HCT116 (cell line): ENCODE measurements at regions not wholly inside any gene's neighbourhood (a gene's known extent, or its start where the extent isn't known, plus 50 kb on each side); places are given as distances from the start of the nearest gene placed in this dataset.

ENCODE experiments used
- ATAC-seq: fragments of 200-7000 bp; cut with Tn5 transposase; 2 replicates; pipeline ENCODE4 v1.9.1; 2020; ENCODE audit warnings: mild to moderate bottlenecking, moderate library complexity
- BruUV-seq: library from RNA; stranded (reverse); fragments of 400-500 nt; replicated peaks from 2 replicates; lab custom pipeline; 2021; lab: Mats Ljungman, UMichigan
- CTCF ChIA-PET: fragments of 300-600 bp; sonication (Branson Sonifier 250); formaldehyde crosslinking; loops from one replicate; lab custom pipeline; 2021; ENCODE audit warnings: antibody characterized with exemption; lab: Charles Lee
- POLR2A ChIA-PET: fragments of 300-600, 350-600 bp; sonication (Branson Sonifier 250); formaldehyde crosslinking; loops from one replicate; lab custom pipeline; 2021; ENCODE audit warnings: antibody characterized with exemption; lab: Charles Lee
- RAD21 ChIA-PET, 2 experiments: fragments of 300-600 bp; sonication (Branson Sonifier 250); formaldehyde crosslinking; loops; one replicate each; lab custom pipeline; 2023; ENCODE audit warnings: low total read pairs in 2 of 2; ENCODE audit not compliant: uncharacterized antibody in 2 of 2, unreplicated experiment in 2 of 2, low non-redundant PET in 1 of 2; lab: Charles Lee
- DNase-seq: peaks from one replicate; pipeline ENCODE4 v3.0.0-alpha.2; 2010; ENCODE audit warnings: low read depth, low spot score
- H2AFZ ChIP-seq: fragments of 200-600 bp; shearing (Covaris generic), sonication (generic); 2 replicates; pipeline ENCODE4 v1.6.1; 2017; ENCODE audit warnings: low read depth, mixed run types, mixed read lengths, antibody characterized with exemption, low read length; ENCODE audit not compliant: poor library complexity, severe bottlenecking
- H3K27ac ChIP-seq: 2 replicates; pipeline ENCODE4 v1.5.1; 2012; ENCODE audit warnings: low read depth, low read length
- H3K27me3 ChIP-seq: fragments of 200-600 bp; sonication (generic); 2 replicates; pipeline ENCODE4 v1.6.1; 2016; ENCODE audit warnings: mixed run types, low read length, mixed read lengths; ENCODE audit not compliant: insufficient read depth
- H3K36me3 ChIP-seq, 2 experiments: fragments of 200-500 bp in 1 of 2; fragments of 200-600 bp in 1 of 2; sonication (Bioruptor generic) in 1 of 2; sonication (generic) in 1 of 2; 2 replicates each; pipeline versions ENCODE4 v1.5.1 to v1.6.1; 2014 to 2016; ENCODE audit warnings: low read length in 2 of 2, inconsistent platforms in 1 of 2, mixed read lengths in 1 of 2, mixed run types in 1 of 2; ENCODE audit not compliant: insufficient read depth in 2 of 2, control insufficient read depth in 1 of 2
- H3K4me1 ChIP-seq, 2 experiments: fragments of 200-600 bp in 1 of 2; sonication (generic) in 1 of 2; 2 replicates each; pipeline versions ENCODE4 v1.5.1 to v1.6.1; 2012 to 2017; ENCODE audit warnings: low read length in 2 of 2, inconsistent platforms in 1 of 2, mild to moderate bottlenecking in 1 of 2, mixed read lengths in 1 of 2, mixed run types in 1 of 2, moderate library complexity in 1 of 2; ENCODE audit not compliant: insufficient read depth in 2 of 2, control insufficient read depth in 1 of 2
- H3K4me2 ChIP-seq: fragments of 200-600 bp; sonication (generic); 2 replicates; pipeline ENCODE4 v1.6.1; 2017; ENCODE audit warnings: mixed run types, low read length, mixed read lengths
- H3K4me3 ChIP-seq, 2 experiments: fragments of 200-600 bp in 1 of 2; sonication (generic) in 1 of 2; replicated peaks in 1 of 2; 2 replicates each; pipeline ENCODE4 v1.5.1; 2011 to 2016; ENCODE audit warnings: low read length in 2 of 2, control low read depth in 1 of 2, low read depth in 1 of 2, mild to moderate bottlenecking in 1 of 2, mixed read lengths in 1 of 2, mixed run types in 1 of 2
- H3K79me2 ChIP-seq: fragments of 200-600 bp; sonication (generic); 2 replicates; pipeline ENCODE4 v1.6.1; 2017; ENCODE audit warnings: mild to moderate bottlenecking, mixed run types, low read length, moderate library complexity, mixed read lengths; ENCODE audit not compliant: insufficient read depth
- H3K9ac ChIP-seq: fragments of 200-600 bp; sonication (generic); 2 replicates; pipeline ENCODE4 v1.6.1; 2016; ENCODE audit warnings: low read length, mixed read lengths
- H3K9me2 ChIP-seq: fragments of 200-600 bp; sonication (generic), shearing (Covaris generic); 2 replicates; pipeline ENCODE4 v1.6.1; 2017; ENCODE audit warnings: mixed run types, mild to moderate bottlenecking, moderate library complexity; ENCODE audit not compliant: insufficient read depth
- H3K9me3 ChIP-seq, 2 experiments: fragments of 200-500 bp in 1 of 2; fragments of 200-600 bp in 1 of 2; sonication (Bioruptor generic) in 1 of 2; sonication (generic) in 1 of 2; 2 replicates each; pipeline ENCODE4 v1.6.1; 2014 to 2017; ENCODE audit warnings: low read length in 2 of 2, mixed read lengths in 2 of 2, inconsistent platforms in 1 of 2, low read depth in 1 of 2, mild to moderate bottlenecking in 1 of 2, mixed run types in 1 of 2, moderate library complexity in 1 of 2; ENCODE audit not compliant: control insufficient read depth in 1 of 2, insufficient read depth in 1 of 2
- H4K20me1 ChIP-seq: fragments of 200-600 bp; sonication (generic), shearing (Covaris generic); 2 replicates; pipeline ENCODE4 v1.6.1; 2017; ENCODE audit warnings: mixed run types, mild to moderate bottlenecking, moderate library complexity; ENCODE audit not compliant: insufficient read depth
- ATF3 ChIP-seq: IDR thresholded peaks from 2 replicates; pipeline ENCODE4 v1.6.1; 2012
- CBX3 ChIP-seq: IDR thresholded peaks from 2 replicates; pipeline ENCODE4 v1.6.1; 2012; ENCODE audit warnings: low read depth
- CEBPB ChIP-seq: IDR thresholded peaks from 2 replicates; pipeline ENCODE4 v1.6.1; 2012; ENCODE audit warnings: low read depth
- EGR1 ChIP-seq: IDR thresholded peaks from 2 replicates; pipeline ENCODE4 v1.6.1; 2012; ENCODE audit warnings: low read depth
- ELF1 ChIP-seq: IDR thresholded peaks from 2 replicates; pipeline ENCODE4 v1.6.1; 2012; ENCODE audit warnings: low read depth, borderline replicate concordance
- FOSL1 ChIP-seq: IDR thresholded peaks from 2 replicates; pipeline ENCODE4 v1.6.1; 2012; ENCODE audit warnings: low read depth
- JUND ChIP-seq: IDR thresholded peaks from 2 replicates; pipeline ENCODE4 v1.6.1; 2012
- POLR2AphosphoS5 ChIP-seq: IDR thresholded peaks from 2 replicates; pipeline ENCODE4 v1.6.1; 2011; ENCODE audit warnings: mild to moderate bottlenecking, low read depth, low read length, moderate library complexity
- REST ChIP-seq: IDR thresholded peaks from 2 replicates; pipeline ENCODE4 v1.6.1; 2012; ENCODE audit warnings: low read depth
- SIN3A ChIP-seq: IDR thresholded peaks from 2 replicates; pipeline ENCODE4 v1.6.1; 2012; ENCODE audit warnings: low read depth
- SP1 ChIP-seq: IDR thresholded peaks from 2 replicates; pipeline ENCODE4 v1.6.1; 2012; ENCODE audit warnings: low read depth
- TCF7L2 ChIP-seq: IDR thresholded peaks from 2 replicates; pipeline ENCODE4 v1.7.0; 2011; ENCODE audit warnings: borderline replicate concordance, inconsistent platforms; ENCODE audit not compliant: insufficient read depth, insufficient read length; ENCODE audit errors: extremely low read depth
- YY1 ChIP-seq: IDR thresholded peaks from 2 replicates; pipeline ENCODE4 v1.6.1; 2011; ENCODE audit warnings: low read length, low read depth, moderate library complexity, mild to moderate bottlenecking; ENCODE audit not compliant: insufficient replicate concordance; ENCODE audit errors: extremely low read depth
- ZFX ChIP-seq: fragments of 450-650 bp; IDR thresholded peaks from 2 replicates; pipeline ENCODE4 v1.6.1; 2017
- ZNF274 ChIP-seq: fragments of 200-500 bp; sonication (Bioruptor generic); IDR thresholded peaks from 2 replicates; pipeline ENCODE4 v1.6.1; 2014; ENCODE audit warnings: mild to moderate bottlenecking, low read depth, low read length, inconsistent platforms
- intact Hi-C: fragments of 100-400 bp; cut with micrococcal nuclease; formaldehyde crosslinking; loops from 2 replicates; pipeline ENCODE4 v1.10.0; 2022

- H3K4me3 ChIP-seq = no peak overlapping the region
- H3K27me3 ChIP-seq = peaks cover 48% of the 10 kb centered on the region
- no peak overlapping the region for H3K4me2 ChIP-seq
- no peaks in the 10 kb centered on the region for H3K4me1 ChIP-seq
- no peak for ATAC-seq
- CTCF ChIA-PET = no interaction called here
- POLR2A ChIA-PET = no interaction called here
- no peak overlapping the region for H3K27ac ChIP-seq
- H4K20me1 ChIP-seq = no peaks in the 10 kb centered on the region
- TF ChIP-seq SP1 = no peak
- no peak for TF ChIP-seq ZFX
- TF ChIP-seq REST = no peak
- no peak for TF ChIP-seq CBX3
- TF ChIP-seq TCF7L2 = no peak
- TF ChIP-seq CEBPB = no peak
- no peak for TF ChIP-seq POLR2AphosphoS5
- TF ChIP-seq ZNF274 = no peak
- no peak for TF ChIP-seq ATF3
- TF ChIP-seq YY1 = no peak
- TF ChIP-seq ELF1 = no peak
- TF ChIP-seq EGR1 = no peak
- no peak for TF ChIP-seq FOSL1
- no peak for TF ChIP-seq SIN3A
- TF ChIP-seq JUND = no peak
- intact Hi-C loops = no loop called here
- no peaks in the 10 kb centered on the region for H3K9me3 ChIP-seq
- RAD21 ChIA-PET = no interaction called here
- no peaks in the 10 kb centered on the region for H3K79me2 ChIP-seq
- no TSS peak for BruUV-seq
- no peak overlapping the region for H3K9ac ChIP-seq
- H3K36me3 ChIP-seq = no peaks in the 10 kb centered on the region
- no peaks in the 10 kb centered on the region for H3K9me2 ChIP-seq
- DNase-seq = no peak
- no peak overlapping the region for H2AFZ ChIP-seq
Measured at GRCh38 chr13:111611651-111612050, 291.2 kb downstream of the TEX29 start.
